NCI-H1436 (cell line): ENCODE measurements at regions not wholly inside any gene's neighbourhood (a gene's known extent, or its start where the extent isn't known, plus 50 kb on each side); places are given as distances from the start of the nearest gene placed in this dataset.

ENCODE experiments used
- DNase-seq: peaks from one replicate; lab custom pipeline; 2025; lab: John Stamatoyannopoulos, UW

DNA sequence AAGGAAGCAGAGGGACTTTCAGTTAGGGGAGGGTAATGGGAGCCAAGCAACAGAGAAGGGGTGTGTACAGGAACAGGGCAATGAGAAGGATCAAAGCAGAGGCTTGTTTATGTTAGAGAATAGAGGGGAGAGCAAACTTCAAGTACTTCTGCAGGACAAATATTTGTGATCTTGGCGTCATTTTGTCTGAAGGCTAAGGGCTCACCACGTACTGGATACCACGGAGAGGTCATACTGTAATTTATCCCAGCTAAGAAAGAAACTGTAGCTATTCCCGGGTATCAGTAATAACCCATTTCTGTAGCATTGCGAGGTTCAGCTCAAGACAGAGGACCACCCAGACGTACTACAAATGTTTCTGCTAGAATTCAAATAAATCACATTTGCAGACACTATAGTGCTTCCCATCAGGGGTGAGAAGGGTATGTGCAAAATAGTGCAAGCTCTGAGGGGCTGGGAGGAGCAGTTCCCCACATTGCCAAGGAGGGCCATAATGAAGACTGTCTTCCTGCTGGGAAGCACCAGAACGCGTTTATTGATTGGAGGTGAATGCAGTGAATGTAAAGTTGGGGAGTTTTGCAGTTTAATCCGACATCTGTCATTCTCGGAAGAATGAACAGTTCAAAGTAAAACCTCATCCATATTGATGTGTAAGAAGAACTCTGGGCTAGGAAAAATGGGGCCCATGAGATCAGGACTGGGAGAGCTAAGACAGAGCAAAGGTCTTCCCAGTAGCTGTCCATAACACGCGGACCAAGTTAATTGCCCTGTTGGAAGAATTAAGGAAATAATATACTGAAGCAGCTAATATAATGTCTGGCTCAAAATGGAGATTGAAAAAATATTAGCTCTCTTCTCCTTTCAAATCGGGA lies 136.9 kb downstream of the RWDD3 start:
- no peak for DNase-seq

DNA sequence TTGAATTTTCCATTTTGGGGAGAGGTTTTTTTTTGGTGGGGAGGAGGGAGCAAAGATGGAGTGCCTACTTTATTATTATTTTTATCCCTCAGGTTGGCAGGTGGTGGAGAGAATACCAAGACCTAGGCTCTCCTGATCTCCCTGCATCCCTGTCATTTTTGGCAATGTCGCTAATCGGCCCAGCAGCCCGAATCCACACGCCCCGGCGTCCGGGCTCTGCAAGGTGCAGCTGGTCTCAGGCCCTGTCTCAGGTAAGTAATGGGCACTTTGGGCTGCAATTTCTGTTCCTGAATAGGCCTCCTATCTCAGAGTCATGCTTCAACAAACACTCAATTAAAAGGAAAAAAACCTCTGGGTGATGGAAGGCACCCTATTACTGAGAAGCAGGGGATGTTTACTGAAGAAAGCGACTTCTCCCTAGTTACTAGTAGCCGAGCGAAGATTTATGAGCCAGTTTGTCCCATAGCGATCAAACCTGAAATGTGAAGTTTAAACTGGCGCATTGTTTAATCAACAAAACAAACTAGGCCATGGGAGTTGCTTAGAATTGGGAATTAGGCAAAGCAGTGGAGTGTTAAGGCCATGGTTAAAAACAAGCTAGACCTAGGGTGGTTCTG lies 137.8 kb downstream of the RWDD3 start:
- peak; percentile 74 for DNase-seq

DNA sequence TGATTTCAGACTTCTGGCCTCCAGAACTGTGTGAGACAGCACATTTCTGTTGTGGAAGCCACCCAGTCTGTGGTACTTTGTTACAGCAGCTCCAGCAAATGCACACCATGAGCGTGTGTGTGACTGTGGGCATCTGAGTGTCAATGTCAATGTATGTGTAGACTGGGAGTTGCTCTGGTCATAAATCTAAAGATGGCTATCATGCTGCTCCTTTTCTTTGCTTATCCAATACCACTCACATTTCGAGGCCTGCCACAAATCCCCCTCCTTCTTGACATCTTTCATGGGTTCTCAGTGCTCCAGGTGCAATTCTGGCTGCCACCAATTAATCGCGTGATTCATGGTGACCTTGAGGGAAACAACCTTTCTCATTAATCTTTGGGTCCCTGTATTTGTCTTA lies 141.2 kb downstream of the RWDD3 start:
- no peak for DNase-seq

GRCh38 chr1:95380909-95381308 lies 146.9 kb downstream of the RWDD3 start:
- no peak for DNase-seq

GRCh38 chr1:95382000-95382786 lies 148.2 kb downstream of the RWDD3 start:
- no peak for DNase-seq

DNA sequence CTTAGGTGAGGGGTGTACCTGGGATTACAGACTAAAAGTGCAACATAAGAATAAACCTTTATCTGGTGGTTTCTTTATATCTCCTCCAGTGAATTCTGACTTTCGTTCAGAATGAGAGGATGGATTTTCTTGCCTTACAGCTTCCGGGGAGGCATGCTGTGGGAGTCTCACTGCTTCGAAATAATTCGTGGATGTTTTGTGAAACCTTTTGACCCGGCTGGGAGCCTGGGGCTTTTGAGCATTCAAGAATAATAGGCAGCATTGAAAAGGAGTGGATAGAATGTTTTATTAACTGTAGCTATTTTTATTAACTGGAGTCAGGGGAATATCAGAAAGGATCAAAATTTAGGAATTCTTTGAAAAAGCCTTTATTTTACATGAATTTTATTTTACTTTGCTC lies 149.1 kb downstream of the RWDD3 start:
- no peak for DNase-seq

DNA sequence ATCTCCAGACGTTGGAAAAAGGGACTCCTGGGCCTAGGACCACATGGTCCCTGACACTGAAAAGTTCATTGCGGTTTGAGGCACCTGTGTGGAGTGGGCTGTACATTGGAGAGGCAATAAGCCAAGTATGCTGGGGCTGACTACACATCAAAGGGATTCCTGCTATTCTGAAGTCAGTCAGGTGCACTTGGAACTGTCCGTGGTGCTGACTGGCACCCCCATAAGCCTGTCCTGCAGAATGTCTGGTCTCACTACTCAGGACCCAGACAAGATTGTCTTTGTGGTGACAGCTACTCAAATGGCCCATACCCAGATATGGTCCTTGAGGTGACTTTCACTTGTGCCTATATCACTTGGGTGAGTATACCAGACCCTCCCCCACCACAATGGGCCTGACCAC lies 150.6 kb downstream of the RWDD3 start:
- no peak for DNase-seq

DNA sequence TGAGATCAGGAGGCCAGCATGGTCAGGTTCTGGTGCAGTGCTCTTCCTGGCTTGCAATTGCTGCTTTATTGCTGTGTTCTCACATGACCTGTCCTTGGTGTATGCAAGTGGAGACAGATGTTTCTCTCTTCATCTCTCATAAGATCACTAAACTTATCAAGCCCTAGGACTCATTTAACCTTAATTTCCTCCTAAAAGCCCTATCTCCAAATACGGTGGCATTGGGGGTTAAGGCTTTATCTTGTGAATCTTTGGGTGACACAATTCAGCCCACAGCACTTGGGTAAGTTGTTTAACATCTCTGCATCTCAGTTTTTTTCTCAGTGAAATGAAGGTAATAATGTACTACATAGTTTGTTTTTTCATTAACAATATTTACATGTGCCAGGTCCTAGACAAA lies 152.4 kb downstream of the RWDD3 start:
- DNase-seq = no peak

DNA sequence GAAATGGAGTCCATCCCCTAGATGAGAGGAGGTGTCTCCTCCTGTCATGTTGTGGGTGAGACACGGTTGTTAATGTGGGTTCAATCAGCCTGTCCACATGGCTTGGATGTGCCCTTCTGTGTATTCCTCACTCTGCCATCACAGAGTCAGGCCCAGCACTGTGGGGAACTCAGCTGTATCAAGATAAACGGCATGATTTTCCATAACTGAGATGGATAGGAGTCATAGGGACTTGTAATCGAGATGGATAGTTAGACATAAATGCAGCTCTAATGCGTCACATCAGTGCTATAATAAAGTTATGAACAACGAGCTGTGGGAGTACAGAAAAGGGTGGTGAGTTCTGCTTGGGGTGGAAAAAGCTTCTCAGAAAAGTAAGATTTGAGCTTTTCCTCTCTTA lies 152.9 kb downstream of the RWDD3 start:
- no peak for DNase-seq

- peak; percentile 86 for DNase-seq
These were observed 154.0 kb downstream of the RWDD3 start for GRCh38 chr1:95388031-95388430.

- no peak for DNase-seq
These were observed 159.4 kb downstream of the RWDD3 start for GRCh38 chr1:95393434-95393833.

DNA sequence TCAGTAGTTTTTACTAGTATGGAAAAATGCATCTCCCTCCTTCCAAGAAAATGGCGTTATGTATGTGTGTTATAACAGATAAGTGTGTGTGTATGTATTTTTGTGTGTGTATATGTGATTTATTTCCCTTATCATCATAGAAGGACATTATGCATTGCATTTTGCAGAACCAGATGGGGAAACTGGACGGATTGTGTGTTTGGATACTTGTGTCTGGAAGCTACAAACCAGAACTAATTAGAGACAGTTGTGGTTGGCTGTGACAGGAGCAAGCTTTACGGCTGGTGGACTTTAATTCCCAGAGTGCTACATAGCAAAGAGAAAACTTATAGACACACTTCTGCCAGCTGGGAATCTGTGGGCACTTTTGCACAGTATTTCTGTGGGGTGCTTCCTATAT lies 162.5 kb downstream of the RWDD3 start:
- DNase-seq = no peak

- no peak for DNase-seq
These were observed 168.8 kb downstream of the RWDD3 start for GRCh38 chr1:95402780-95403179.

DNA sequence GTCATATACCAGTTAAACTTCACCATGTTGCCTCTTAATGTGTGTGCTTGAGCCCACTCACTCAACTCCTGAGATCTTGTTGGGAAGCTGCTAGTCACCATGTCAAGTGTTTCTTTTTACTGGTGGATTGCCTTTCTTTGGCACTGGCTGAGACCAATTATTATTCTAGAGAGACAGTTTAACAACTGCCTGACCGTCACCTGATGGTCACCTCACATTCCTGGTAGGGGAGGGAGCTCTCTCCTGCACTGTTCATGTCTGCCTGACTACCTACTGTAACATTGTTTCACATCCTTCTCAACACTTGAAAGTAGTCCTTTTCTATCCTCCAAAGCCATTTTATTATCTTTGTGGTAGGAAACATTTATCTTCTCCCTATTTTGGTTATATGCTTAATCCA lies 172.3 kb downstream of the RWDD3 start:
- DNase-seq = no peak

DNA sequence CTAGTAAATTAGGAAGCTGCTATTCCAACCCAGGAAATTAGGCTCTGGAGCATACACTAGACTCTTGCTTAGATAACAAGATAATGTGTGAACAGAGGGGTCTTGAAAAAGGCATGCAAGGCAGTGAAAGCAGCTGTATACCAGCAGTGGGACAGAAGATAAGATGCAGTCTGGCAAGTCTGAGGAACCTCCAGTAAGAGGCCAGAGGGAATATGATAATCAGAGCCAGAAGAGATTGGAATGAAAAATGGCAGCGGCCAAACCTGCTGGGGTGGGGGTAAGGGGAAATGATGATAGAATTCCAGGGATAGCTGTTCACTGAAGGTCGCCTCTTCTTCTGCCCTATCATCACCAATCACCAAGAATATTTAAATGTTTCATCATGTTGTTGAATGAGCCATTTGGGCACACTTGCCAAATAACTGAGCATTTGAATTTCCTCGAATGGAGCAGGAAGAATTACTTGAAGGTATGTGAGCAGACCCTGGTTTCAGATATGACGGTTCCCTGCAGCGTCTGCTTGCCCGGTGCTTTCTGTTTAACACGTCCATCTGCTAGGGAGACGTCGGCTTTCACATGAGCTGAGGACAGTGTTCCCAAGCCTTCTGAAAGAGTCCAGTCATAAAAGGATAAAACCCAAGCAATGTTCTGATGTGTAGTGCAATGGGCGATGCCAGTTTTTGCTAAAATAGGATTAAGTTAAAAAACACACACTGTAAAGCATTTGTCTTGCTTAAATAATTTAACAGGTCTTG lies 173.3 kb downstream of the RWDD3 start:
- DNase-seq = no peak

- no peak for DNase-seq
These were observed 173.9 kb downstream of the RWDD3 start for GRCh38 chr1:95407886-95408291.

GRCh38 chr1:95408507-95409136 lies 174.6 kb downstream of the RWDD3 start:
- DNase-seq = no peak

GRCh38 chr1:95409276-95409675 lies 175.3 kb downstream of the RWDD3 start:
- no peak for DNase-seq

GRCh38 chr1:95409901-95410300 lies 175.9 kb downstream of the RWDD3 start:
- no peak for DNase-seq

DNA sequence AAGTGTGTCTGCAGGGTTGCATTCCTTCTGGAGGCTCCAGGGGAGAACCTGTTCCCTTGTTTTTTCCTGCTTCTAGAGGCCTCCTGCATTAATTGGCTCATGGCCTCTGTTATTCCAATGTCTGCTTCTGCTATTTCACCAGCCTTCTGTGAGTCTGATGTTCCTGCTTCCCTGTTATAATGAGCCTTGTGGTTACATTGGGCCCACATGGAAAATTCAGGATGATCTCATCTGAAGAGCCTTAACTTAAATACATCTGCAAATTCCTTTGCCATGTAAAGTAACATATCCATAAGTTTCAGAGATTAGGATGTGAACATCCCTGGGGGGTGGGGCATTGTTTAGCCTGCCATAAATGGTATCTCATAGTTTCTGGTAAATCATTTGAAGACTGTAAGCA lies 181.1 kb downstream of the RWDD3 start:
- no peak for DNase-seq

DNA sequence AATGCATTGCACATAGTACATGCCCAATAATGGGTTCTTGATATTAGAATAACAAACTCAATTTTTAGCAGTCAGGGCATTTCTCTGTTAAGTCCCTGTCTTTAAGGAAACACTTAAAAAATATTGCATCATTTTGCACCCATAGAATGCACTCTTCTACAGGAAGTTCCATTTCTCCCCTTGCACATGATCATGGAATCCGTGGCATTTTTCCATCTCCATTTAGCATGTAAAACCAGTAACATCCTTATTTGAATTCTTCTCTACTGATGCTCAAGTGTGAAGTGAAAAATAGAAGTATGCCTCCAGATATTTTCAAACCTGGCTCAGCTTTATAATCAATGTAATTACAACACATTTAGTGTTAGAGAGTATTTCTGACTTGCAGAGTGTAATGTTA lies 192.8 kb downstream of the RWDD3 start:
- no peak for DNase-seq

DNA sequence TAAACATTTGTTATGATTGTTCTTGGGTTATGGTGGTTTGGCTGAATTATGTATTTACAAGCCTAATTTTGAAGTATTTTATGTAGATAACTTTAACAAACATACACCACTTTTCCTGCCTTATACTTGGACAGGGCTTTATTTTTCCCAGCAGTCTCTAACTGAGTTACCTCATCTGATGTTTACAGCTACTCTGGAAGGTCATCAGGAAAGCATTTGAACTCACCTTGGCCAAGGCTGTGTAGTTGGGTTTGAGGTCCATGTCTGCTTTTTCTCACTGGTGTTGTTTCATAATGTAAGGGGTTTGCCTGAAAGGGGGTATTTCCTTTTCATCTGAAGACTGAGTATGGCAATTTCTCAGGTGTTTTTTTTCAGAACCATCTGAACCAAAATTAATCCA lies 193.5 kb downstream of the RWDD3 start:
- DNase-seq = no peak
